RPMI8226 (cell line): ENCODE measurements at regions not wholly inside any gene's neighbourhood (a gene's known extent, or its start where the extent isn't known, plus 50 kb on each side); places are given as distances from the start of the nearest gene placed in this dataset.
"Not testable (repeated sequence)": the region's sequence is repeated elsewhere in the genome, so short reads cannot be mapped to it uniquely, and the experiment has no call there.

Experiments used
- DNase-seq: peaks from one replicate; pipeline ENCODE4 v3.0.0-alpha.2; 2015

DNA sequence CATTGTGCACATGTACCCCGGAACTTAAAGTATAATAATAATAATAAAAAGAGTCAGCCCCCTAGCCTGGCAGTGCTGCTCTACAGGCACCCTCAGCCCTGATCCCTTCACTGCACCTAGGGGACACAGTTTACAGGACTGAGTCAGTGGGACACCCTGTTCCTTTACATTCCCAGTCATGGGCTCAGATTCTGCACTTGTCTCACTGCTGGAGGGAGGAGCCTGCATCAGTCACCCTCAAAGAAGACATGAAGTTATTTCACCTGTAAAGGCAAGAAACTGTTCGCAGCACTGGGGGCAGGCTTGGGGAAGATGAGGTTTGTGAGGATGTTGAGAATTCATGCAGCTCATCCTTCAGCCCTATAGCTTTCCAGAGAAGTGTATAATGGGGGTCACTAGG lies 50.7 kb upstream of the VPREB1 start:
- DNase-seq, result no peak

- not testable (repeated sequence) for DNase-seq
Measured at GRCh38 chr22:22193462-22193861, 51.1 kb upstream of the VPREB1 start.

DNA sequence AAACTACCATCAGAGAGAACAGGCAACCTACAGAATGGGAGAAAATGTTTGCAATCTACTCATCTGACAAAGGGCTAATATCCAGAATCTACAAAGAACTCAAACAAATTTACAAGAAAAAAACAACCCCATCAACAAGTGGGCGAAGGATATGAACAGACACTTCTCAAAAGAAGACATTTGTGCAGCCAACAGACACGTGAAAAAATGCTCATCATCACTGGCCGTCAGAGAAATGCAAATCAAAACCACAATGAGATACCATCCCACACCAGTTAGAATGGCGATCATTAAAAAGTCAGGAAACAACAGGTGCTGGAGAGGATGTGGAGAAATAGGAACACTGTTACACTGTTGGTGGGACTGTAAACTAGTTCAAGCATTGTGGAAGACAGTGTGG lies 51.6 kb upstream of the VPREB1 start:
- not testable (repeated sequence) for DNase-seq

- not testable (repeated sequence) for DNase-seq
Measured at GRCh38 chr22:22189796-22190195, 54.8 kb upstream of the VPREB1 start.

DNA sequence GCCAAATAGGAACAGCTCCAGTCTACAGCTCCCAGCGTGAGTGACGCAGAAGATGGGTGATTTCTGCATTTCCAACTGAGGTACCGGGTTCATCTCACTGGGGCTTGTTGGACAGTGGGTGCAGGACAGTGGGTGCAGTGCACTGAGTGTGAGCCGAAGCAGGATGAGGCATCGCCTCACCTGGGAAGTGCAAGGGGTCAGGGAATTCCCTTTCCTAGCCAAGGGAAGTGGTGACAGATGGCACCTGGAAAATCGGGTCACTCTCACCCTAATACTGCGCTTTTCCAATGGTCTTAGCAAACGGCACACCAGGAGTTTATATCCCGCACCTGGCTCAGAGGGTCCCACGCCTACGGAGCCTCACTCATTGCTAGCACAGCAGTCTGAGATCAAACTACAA lies 56.7 kb upstream of the VPREB1 start:
- not testable (repeated sequence) for DNase-seq

DNA sequence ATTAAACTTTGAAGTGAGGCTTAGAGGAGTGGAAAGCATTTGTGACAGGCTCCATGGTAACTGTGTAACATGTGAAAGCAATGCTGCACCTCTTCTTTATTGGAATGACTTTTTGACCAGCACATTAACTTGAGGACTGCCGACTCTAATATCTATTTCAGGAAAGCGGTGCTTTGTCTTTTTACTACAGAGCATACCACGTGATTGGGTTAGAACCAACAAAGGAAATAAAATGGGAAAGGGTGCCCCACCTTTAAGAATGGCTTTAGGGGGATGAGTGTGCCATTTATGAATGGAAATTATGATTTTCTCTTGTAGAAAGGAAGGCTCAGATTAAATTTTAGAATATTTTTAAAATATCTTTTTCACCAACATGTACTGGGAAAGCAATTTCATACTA lies 57.3 kb upstream of the VPREB1 start:
- no peak for DNase-seq

- DNase-seq, result no peak
Measured at GRCh38 chr22:22185844-22186499, 58.6 kb upstream of the VPREB1 start.

GRCh38 chr22:22185217-22185616 lies 59.4 kb upstream of the VPREB1 start:
- DNase-seq, result no peak

DNA sequence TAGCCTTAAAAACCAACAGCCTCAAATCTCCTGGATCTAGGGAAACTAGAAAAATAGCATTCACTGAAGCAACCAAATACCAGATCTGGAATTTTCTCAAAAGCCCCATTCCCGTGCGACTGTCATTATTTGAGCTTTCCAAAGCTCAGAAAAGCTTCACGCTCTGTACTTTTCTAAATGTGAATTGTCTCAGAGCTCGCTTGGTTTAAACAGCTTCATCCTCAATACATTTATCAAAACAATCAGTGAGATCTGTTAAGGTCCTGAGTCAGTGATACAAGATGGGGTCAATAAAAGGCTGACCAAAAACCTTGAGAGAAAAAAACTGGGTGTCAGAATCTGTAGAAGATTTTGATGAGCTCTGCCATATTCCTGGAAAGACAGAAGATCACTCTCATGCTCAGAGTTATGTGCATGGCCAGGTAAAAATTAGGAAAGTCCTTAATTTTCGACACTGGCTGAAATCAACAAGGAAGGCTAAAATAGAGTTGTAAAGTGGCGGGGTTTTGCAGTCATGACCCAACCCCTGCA lies 60.2 kb upstream of the VPREB1 start:
- DNase-seq, result no peak

GRCh38 chr22:22182990-22183264 lies 61.7 kb upstream of the VPREB1 start:
- DNase-seq, result no peak

- no peak for DNase-seq
Measured at GRCh38 chr22:22182218-22182989, 62.2 kb upstream of the VPREB1 start.

GRCh38 chr22:22181341-22181850 lies 63.2 kb upstream of the VPREB1 start:
- DNase-seq, result no peak

- no peak for DNase-seq
Measured at GRCh38 chr22:22180738-22181285, 63.8 kb upstream of the VPREB1 start.

- no peak for DNase-seq
Measured at GRCh38 chr22:22179858-22180257, 64.7 kb upstream of the VPREB1 start.

GRCh38 chr22:22178992-22179391 lies 65.6 kb upstream of the VPREB1 start:
- peak; percentile 63 for DNase-seq

DNA sequence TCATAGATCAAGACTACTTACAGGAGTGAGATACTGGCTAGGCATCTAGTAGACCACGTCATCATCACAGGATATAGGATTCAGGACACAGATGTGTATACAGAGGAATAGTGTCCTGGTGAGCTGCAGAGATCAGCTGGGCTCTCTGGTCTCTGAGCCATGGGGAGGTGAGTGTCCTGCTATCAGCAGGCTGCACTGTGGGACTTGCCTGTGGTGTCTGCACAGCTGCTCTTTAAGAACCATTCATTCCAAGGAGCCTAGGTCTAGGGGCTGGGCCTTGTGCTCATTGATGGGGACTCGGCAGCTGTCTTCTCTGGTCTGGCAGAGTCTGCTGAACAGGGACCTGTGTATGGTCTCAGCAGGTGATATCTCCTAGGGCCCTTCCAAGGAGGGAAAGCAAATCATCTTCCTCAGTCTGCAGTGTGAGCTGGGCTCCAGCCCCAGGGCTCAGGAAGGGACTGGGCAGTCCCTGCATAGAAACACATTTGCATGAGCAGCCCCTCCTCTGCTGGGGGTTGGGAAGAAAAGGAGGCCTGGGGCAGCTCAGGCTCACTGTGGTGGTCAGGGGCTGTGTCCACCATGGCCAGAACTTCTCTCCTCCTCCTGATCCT lies 66.1 kb upstream of the VPREB1 start:
- DNase-seq, result no peak

DNA sequence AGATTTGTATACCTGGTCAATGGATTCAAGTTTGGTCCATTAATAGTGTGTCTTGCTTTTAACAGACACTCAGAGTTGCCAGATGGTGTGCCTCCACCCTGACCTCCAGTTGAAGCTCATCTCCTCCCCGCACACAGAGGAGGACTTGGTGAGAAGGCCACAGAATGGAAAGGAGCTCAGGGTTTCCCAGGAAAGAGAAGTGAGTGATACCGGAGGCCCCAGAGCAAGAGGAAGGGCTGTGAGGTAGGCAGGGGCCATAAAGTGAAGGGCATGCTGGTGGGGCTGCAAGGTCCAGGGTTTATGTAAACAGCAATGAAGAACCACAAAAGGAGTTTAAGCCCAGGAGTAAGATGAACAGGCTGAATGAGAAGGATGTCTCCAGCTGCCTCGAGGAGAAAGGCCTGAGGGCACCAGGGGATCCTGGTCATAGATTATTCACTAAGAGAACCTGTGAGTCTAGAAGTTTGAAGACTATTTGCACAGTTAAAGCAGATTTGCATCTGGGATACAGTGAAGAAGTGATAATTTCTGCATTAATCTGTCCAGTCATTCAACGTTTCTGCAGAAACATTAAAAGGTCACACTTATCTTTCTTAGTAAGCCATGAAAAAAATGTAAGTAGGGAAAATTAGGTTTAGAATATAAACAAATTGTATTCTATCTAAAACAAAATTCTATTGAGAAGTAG lies 67.5 kb upstream of the VPREB1 start:
- no peak for DNase-seq

DNA sequence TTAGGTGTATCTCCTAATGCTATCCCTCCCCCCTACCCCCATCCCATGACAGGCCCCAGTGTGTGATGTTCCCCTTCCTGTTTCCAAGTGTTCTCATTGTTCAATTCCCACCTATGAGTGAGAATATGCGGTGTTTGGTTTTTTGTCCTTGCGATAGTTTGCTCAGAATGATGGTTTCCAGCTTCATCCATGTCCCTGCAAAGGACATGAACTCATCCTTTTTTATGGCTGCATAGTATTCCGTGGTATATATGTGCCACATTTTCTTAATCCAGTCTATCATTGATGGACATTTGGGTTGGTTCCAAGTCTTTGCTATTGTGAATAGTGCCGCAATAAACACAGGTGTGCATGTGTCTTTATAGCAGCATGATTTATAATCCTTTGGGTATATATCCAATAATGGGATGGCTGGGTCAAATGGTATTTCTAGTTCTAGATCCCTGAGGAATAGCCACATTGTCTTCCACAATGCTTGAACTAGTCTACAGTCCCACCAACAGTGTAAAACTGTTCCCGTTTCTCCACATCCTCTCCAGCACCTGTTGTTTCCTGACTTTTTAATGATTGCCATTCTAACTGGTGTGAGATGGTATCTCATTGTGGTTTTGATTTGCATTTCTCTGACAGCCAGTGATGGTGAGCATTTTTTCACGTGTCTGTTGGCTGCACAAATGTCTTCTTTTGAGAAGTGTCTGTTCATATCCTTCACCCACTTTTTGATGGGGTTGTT lies 71.5 kb upstream of the VPREB1 start:
- not testable (repeated sequence) for DNase-seq

- peak; percentile 55 for DNase-seq
Measured at GRCh38 chr22:22171357-22172218, 73.0 kb upstream of the VPREB1 start.

GRCh38 chr22:22169923-22170322 lies 74.7 kb upstream of the VPREB1 start:
- no peak for DNase-seq
